Astrocyte (in vitro differentiated cells and primary cell): ENCODE measurements at regions not wholly inside any gene's neighbourhood (a gene's known extent, or its start where the extent isn't known, plus 50 kb on each side); places are given as distances from the start of the nearest gene placed in this dataset.

Experiments used
- DNase-seq: peaks from one replicate; pipeline ENCODE4 v3.0.0-alpha.2; 2010; ENCODE audit warnings: low read depth
- FAIRE-seq: peaks from 2 replicates; lab custom pipeline; 2011; peaks lifted over from hg19 to GRCh38; lab: Jason Lieb, UNC
- H2AFZ ChIP-seq: 2 replicates; pipeline ENCODE4 v1.6.0; 2012; ENCODE audit warnings: low read depth, low read length, inconsistent platforms
- H3K27ac ChIP-seq: 2 replicates; pipeline ENCODE4 v1.5.1; 2011; ENCODE audit warnings: low read depth, low read length, inconsistent platforms
- H3K27me3 ChIP-seq: 2 replicates; pipeline ENCODE4 v1.6.0; 2011; ENCODE audit warnings: low read length, inconsistent platforms; ENCODE audit not compliant: insufficient read depth
- H3K36me3 ChIP-seq: 2 replicates; pipeline ENCODE4 v1.5.1; 2011; ENCODE audit warnings: low read length, inconsistent platforms; ENCODE audit not compliant: insufficient read depth
- H3K4me1 ChIP-seq: 2 replicates; pipeline ENCODE4 v1.5.1; 2011; ENCODE audit warnings: low read length, inconsistent platforms; ENCODE audit not compliant: insufficient read depth
- H3K4me2 ChIP-seq: 2 replicates; pipeline ENCODE4 v1.6.0; 2012; ENCODE audit warnings: low read length, inconsistent platforms
- H3K4me3 ChIP-seq: 2 replicates; pipeline ENCODE4 v1.5.1; 2011; ENCODE audit warnings: low read depth, mild to moderate bottlenecking, low read length, inconsistent platforms; ENCODE audit not compliant: insufficient read depth
- H3K79me2 ChIP-seq: 2 replicates; pipeline ENCODE4 v1.6.0; 2012; ENCODE audit warnings: mild to moderate bottlenecking, low read length, inconsistent platforms; ENCODE audit not compliant: insufficient read depth
- H3K9ac ChIP-seq: 2 replicates; pipeline ENCODE4 v1.6.0; 2012; ENCODE audit warnings: mild to moderate bottlenecking, low read length, inconsistent platforms
- H3K9me3 ChIP-seq: 2 replicates; pipeline ENCODE4 v1.5.1; 2012; ENCODE audit warnings: low read depth, mild to moderate bottlenecking, low read length, inconsistent platforms; ENCODE audit not compliant: insufficient read depth
- H4K20me1 ChIP-seq: 2 replicates; pipeline ENCODE4 v1.6.0; 2012; ENCODE audit warnings: low read length, inconsistent platforms; ENCODE audit not compliant: insufficient read depth
- H3K27ac Mint-ChIP-seq: one replicate; pipeline ENCODE4 v1.8.0; 2021; ENCODE audit warnings: mild to moderate bottlenecking, mixed read lengths; ENCODE audit not compliant: unreplicated experiment
- H3K27me3 Mint-ChIP-seq: one replicate; pipeline ENCODE4 v1.8.0; 2021; ENCODE audit warnings: low read depth, mixed read lengths; ENCODE audit not compliant: unreplicated experiment
- H3K36me3 Mint-ChIP-seq: one replicate; pipeline ENCODE4 v1.8.0; 2021; ENCODE audit warnings: low read depth, mixed read lengths; ENCODE audit not compliant: unreplicated experiment
- H3K4me1 Mint-ChIP-seq: one replicate; pipeline ENCODE4 v1.8.0; 2021; ENCODE audit warnings: low read depth, mixed read lengths; ENCODE audit not compliant: unreplicated experiment
- H3K4me3 Mint-ChIP-seq: one replicate; pipeline ENCODE4 v1.8.0; 2021; ENCODE audit warnings: mild to moderate bottlenecking, moderate library complexity, mixed read lengths; ENCODE audit not compliant: unreplicated experiment
- H3K9me3 Mint-ChIP-seq: one replicate; pipeline ENCODE4 v1.8.0; 2021; ENCODE audit warnings: mild to moderate bottlenecking, mixed read lengths; ENCODE audit not compliant: unreplicated experiment
- CTCF ChIP-seq: IDR thresholded peaks from 2 replicates; pipeline ENCODE4 v1.5.1; 2011; ENCODE audit warnings: low read depth, mild to moderate bottlenecking, inconsistent platforms, low read length, moderate library complexity; ENCODE audit not compliant: insufficient read depth
- EZH2 ChIP-seq: IDR thresholded peaks from 2 replicates; pipeline ENCODE4 v1.6.1; 2012; ENCODE audit warnings: mild to moderate bottlenecking, low read length, inconsistent platforms; ENCODE audit not compliant: insufficient read depth

DNA sequence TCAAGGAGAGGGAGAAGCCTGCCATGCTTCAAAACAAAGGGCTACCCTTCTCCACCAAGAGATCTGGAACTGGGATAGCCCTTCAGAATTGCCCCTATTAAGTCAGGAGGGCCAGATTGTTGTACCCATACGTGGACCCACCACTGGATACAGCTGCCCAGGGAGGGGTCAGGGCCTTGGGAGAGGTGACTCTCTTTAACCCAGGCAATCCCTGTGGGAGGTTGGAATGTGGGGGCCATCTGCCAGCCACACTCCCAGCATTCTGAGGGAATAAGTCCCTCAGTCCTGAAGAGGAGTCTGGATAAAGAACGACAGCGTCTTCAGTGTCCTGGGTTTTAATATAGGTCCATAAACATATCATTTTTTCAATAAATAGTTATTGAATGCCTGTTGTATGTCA is 588.2 kb upstream of the TENM4 start:
- H3K36me3 ChIP-seq: no peaks in the 10 kb centered on the region
- no peak overlapping the region for H3K4me3 ChIP-seq
- no peak for FAIRE-seq
- no peak for DNase-seq
- H4K20me1 ChIP-seq: no peaks in the 10 kb centered on the region
- Mint-ChIP-seq H3K36me3 (no peaks in the 10 kb centered on the region), H3K4me3 (no peak overlapping the region), H3K9me3 (no peaks in the 10 kb centered on the region), H3K4me1 (peaks cover 2% of the 10 kb centered on the region), H3K27me3 (no peaks in the 10 kb centered on the region), H3K27ac (no peak overlapping the region)
- TF ChIP-seq CTCF (no peak), EZH2 (no peak)
- no peaks in the 10 kb centered on the region for H3K27me3 ChIP-seq
- H3K4me1 ChIP-seq: no peaks in the 10 kb centered on the region
- H3K9ac ChIP-seq: no peak overlapping the region
- no peak overlapping the region for H2AFZ ChIP-seq
- H3K27ac ChIP-seq: no peak overlapping the region
- H3K4me2 ChIP-seq: no peak overlapping the region
- no peaks in the 10 kb centered on the region for H3K79me2 ChIP-seq
- H3K9me3 ChIP-seq: no peaks in the 10 kb centered on the region

DNA sequence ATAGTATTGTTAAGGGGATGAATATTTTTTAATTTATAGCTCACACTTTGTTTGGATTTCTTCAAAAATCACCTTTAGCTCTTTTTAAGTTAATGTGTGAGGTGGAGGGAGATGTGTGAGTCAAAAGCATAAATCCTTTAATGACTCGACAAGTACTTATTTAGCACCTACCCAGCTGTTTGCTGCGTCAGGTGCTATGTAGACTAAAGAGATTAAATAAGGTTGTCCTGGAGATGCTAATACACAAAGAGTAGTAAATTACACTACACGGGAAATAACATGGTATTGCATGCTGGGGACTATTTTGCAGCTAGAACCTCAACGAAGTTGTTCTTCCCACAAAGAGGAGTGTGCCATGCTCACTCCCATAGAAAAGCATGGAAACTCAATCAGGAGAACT is 583.3 kb upstream of the TENM4 start:
- no peak for TF ChIP-seq EZH2
- TF ChIP-seq CTCF: no peak
- no peaks in the 10 kb centered on the region for H3K79me2 ChIP-seq
- H3K4me1 ChIP-seq: no peaks in the 10 kb centered on the region
- no peaks in the 10 kb centered on the region for H3K4me1 Mint-ChIP-seq
- no peaks in the 10 kb centered on the region for H3K36me3 Mint-ChIP-seq
- no peak overlapping the region for H3K4me2 ChIP-seq
- H3K4me3 Mint-ChIP-seq: no peak overlapping the region
- no peaks in the 10 kb centered on the region for H3K9me3 ChIP-seq
- DNase-seq: no peak
- H3K9ac ChIP-seq: no peak overlapping the region
- H3K4me3 ChIP-seq: no peak overlapping the region
- H2AFZ ChIP-seq: no peak overlapping the region
- H4K20me1 ChIP-seq: no peaks in the 10 kb centered on the region
- H3K9me3 Mint-ChIP-seq: no peaks in the 10 kb centered on the region
- no peaks in the 10 kb centered on the region for H3K27me3 Mint-ChIP-seq
- no peak overlapping the region for H3K27ac Mint-ChIP-seq
- no peaks in the 10 kb centered on the region for H3K27me3 ChIP-seq
- no peak overlapping the region for H3K27ac ChIP-seq
- no peak for FAIRE-seq
- no peaks in the 10 kb centered on the region for H3K36me3 ChIP-seq

DNA sequence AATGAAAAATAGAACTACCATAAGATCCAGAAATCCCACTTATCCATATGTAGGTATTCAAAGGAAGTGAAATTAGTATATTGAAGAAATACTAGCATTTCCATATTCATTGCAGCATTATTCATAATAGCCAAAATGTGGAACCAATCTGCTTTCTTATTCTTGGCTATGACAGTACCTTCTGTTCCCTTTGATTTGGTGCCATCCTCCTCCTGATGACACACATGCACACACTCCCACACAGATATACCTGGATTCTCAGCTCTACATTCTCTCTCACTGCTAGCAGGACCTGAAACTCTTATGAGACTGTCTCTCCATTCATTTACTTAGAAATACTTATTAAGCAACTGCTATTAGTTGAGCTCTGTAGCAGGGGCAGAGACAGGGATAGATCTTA is 582.6 kb upstream of the TENM4 start:
- Histone ChIP-seq H3K4me2 (no peak overlapping the region), H4K20me1 (no peaks in the 10 kb centered on the region), H3K4me1 (no peaks in the 10 kb centered on the region), H3K27me3 (no peaks in the 10 kb centered on the region), H3K9ac (no peak overlapping the region), H3K4me3 (no peak overlapping the region), H2AFZ (no peak overlapping the region), H3K27ac (no peak overlapping the region), H3K9me3 (no peaks in the 10 kb centered on the region), H3K36me3 (no peaks in the 10 kb centered on the region), H3K79me2 (no peaks in the 10 kb centered on the region)
- TF ChIP-seq EZH2: no peak
- TF ChIP-seq CTCF: no peak
- Mint-ChIP-seq H3K27ac (no peak overlapping the region), H3K4me3 (no peak overlapping the region), H3K27me3 (no peaks in the 10 kb centered on the region), H3K36me3 (no peaks in the 10 kb centered on the region), H3K9me3 (no peaks in the 10 kb centered on the region), H3K4me1 (no peaks in the 10 kb centered on the region)
- no peak for FAIRE-seq
- no peak for DNase-seq
